IMR-90 (cell line): ENCODE measurements at regions not wholly inside any gene's neighbourhood (a gene's known extent, or its start where the extent isn't known, plus 50 kb on each side); places are given as distances from the start of the nearest gene placed in this dataset.

Experiments used
- ATAC-seq: fragments of 200-7000 bp; cut with Tn5 transposase; 2 replicates; pipeline ENCODE4 v1.9.1; 2020; ENCODE audit warnings: low read depth, mild to moderate bottlenecking, moderate library complexity
- BruUV-seq: library from RNA; stranded (reverse); fragments of 400-500 nt; replicated peaks from 2 replicates; lab custom pipeline; 2021; lab: Mats Ljungman, UMichigan
- CTCF ChIA-PET: fragments of 300-600 bp; formaldehyde crosslinking; extraction: SDS; loops from one replicate; lab custom pipeline; 2021; ENCODE audit warnings: antibody characterized with exemption; lab: Yijun Ruan, JAX
- POLR2A ChIA-PET: fragments of 300-600 bp; sonication (Branson Sonifier 250); formaldehyde crosslinking; loops from one replicate; lab custom pipeline; 2022; ENCODE audit warnings: antibody characterized with exemption; ENCODE audit not compliant: unreplicated experiment; lab: Charles Lee
- DNase-seq: peaks from one replicate; pipeline ENCODE4 v3.0.0; 2013
- H2AFZ ChIP-seq: replicated peaks from 2 replicates; pipeline ENCODE3; 2013; ENCODE audit warnings: low read length, mild to moderate bottlenecking; ENCODE audit not compliant: poor library complexity
- H2AK5ac ChIP-seq: 2 replicates; pipeline ENCODE4 v1.6.1; 2013; ENCODE audit warnings: low read depth, low read length, inconsistent platforms
- H2AK9ac ChIP-seq: replicated peaks from 2 replicates; pipeline ENCODE3; 2013; ENCODE audit warnings: mild to moderate bottlenecking, low read depth, low read length, moderate library complexity; ENCODE audit not compliant: poor library complexity
- H2BK120ac ChIP-seq: 2 replicates; pipeline ENCODE4 v1.6.1; 2013; ENCODE audit warnings: low read depth, low read length, inconsistent platforms
- H2BK15ac ChIP-seq: 3 replicates; pipeline ENCODE4 v1.6.1; 2013; ENCODE audit warnings: low read depth, low read length, inconsistent platforms
- H2BK20ac ChIP-seq: 2 replicates; pipeline ENCODE4 v1.6.1; 2013; ENCODE audit warnings: low read depth, mild to moderate bottlenecking, inconsistent platforms, low read length, moderate library complexity
- H2BK5ac ChIP-seq: 2 replicates; pipeline ENCODE4 v1.6.1; 2013; ENCODE audit warnings: mild to moderate bottlenecking, low read depth, low read length, inconsistent platforms; ENCODE audit not compliant: poor library complexity, severe bottlenecking
- H3K14ac ChIP-seq: replicated peaks from 2 replicates; pipeline ENCODE4 v1.6.1; 2013; ENCODE audit warnings: low read depth, low read length, inconsistent platforms
- H3K18ac ChIP-seq: 2 replicates; pipeline ENCODE4 v1.6.1; 2013; ENCODE audit warnings: low read depth, low read length, control low read depth
- H3K23ac ChIP-seq: 2 replicates; pipeline ENCODE4 v1.6.1; 2013; ENCODE audit warnings: low read depth, low read length, inconsistent platforms
- H3K27ac ChIP-seq: 2 replicates; pipeline ENCODE4 v1.5.1; 2013; ENCODE audit warnings: mild to moderate bottlenecking, control low read depth, low read length; ENCODE audit not compliant: insufficient read depth
- H3K27me3 ChIP-seq: 2 replicates; pipeline ENCODE4 v1.6.1; 2013; ENCODE audit warnings: low read length; ENCODE audit not compliant: control insufficient read depth, insufficient read depth
- H3K36me3 ChIP-seq: 2 replicates; pipeline ENCODE4 v1.6.1; 2013; ENCODE audit warnings: low read length, mixed read lengths; ENCODE audit not compliant: control insufficient read depth, insufficient read depth
- H3K4ac ChIP-seq: 2 replicates; pipeline ENCODE4 v1.6.1; 2013; ENCODE audit warnings: low read depth, low read length, inconsistent platforms
- H3K4me1 ChIP-seq: 2 replicates; pipeline ENCODE4 v1.6.1; 2013; ENCODE audit warnings: low read length, mixed read lengths; ENCODE audit not compliant: control insufficient read depth, insufficient read depth
- H3K4me2 ChIP-seq: 2 replicates; pipeline ENCODE4 v1.6.1; 2013; ENCODE audit warnings: low read depth, mild to moderate bottlenecking, control low read depth, low read length, moderate library complexity
- H3K4me3 ChIP-seq: 2 replicates; pipeline ENCODE4 v1.5.1; 2013; ENCODE audit warnings: low read depth, mild to moderate bottlenecking, control low read depth, low read length, moderate library complexity; ENCODE audit not compliant: insufficient read depth
- H3K56ac ChIP-seq: 2 replicates; pipeline ENCODE4 v1.6.1; 2013; ENCODE audit warnings: low read length, inconsistent platforms; ENCODE audit not compliant: insufficient read depth; ENCODE audit errors: extremely low read depth
- H3K79me1 ChIP-seq, 2 experiments: 2 replicates each; pipeline ENCODE4 v1.6.1; 2013; ENCODE audit warnings: low read length in 2 of 2, inconsistent platforms in 1 of 2, low read depth in 1 of 2
- H3K9ac ChIP-seq: 2 replicates; pipeline ENCODE4 v1.6.1; 2013; ENCODE audit warnings: low read depth, low read length, control low read depth
- H3K9me1 ChIP-seq: 2 replicates; pipeline ENCODE4 v1.6.1; 2013; ENCODE audit warnings: low read length, inconsistent platforms; ENCODE audit not compliant: insufficient read depth
- H3K9me3 ChIP-seq: 2 replicates; pipeline ENCODE4 v1.6.1; 2013; ENCODE audit warnings: low read length; ENCODE audit not compliant: control insufficient read depth, insufficient read depth
- H4K20me1 ChIP-seq: 2 replicates; pipeline ENCODE4 v1.6.1; 2013; ENCODE audit warnings: low read length, inconsistent platforms; ENCODE audit not compliant: insufficient read depth
- H4K5ac ChIP-seq: 2 replicates; pipeline ENCODE4 v1.6.1; 2013; ENCODE audit warnings: mild to moderate bottlenecking, low read depth, low read length, control low read depth
- H4K8ac ChIP-seq, 2 experiments: 2 replicates each; pipeline ENCODE4 v1.6.1; 2013; ENCODE audit warnings: low read depth in 2 of 2, low read length in 2 of 2, control low read depth in 1 of 2, inconsistent platforms in 1 of 2
- H4K91ac ChIP-seq: 2 replicates; pipeline ENCODE4 v1.6.1; 2013; ENCODE audit warnings: low read depth, low read length, inconsistent platforms; ENCODE audit not compliant: insufficient read depth
- MAZ ChIP-seq: IDR thresholded peaks from 2 replicates; pipeline ENCODE4 v1.6.1; 2012; ENCODE audit warnings: low read depth, mild to moderate bottlenecking, low read length, improper control_type of control experiment, moderate library complexity, borderline replicate concordance
- RFX5 ChIP-seq: IDR thresholded peaks from 2 replicates; pipeline ENCODE4 v1.8.0; 2012; ENCODE audit warnings: low read depth, mild to moderate bottlenecking, low read length, moderate library complexity
- WGBS, 2 experiments: methylation state at CpG; one replicate each; pipeline versions ENCODE4 v1.1.5 to v1.1.7; 2013; ENCODE audit warnings: missing lambda C conversion rate in 2 of 2; ENCODE audit not compliant: insufficient read length in 1 of 2; ENCODE audit errors: extremely low coverage in 2 of 2; 5-methylcytosine and 5-hydroxymethylcytosine counted together
- dilution Hi-C: fragments of 300-500 bp; cut with HindIII; formaldehyde crosslinking; loops from one replicate; pipeline ENCODE4 v1.14.3; 2018; ENCODE audit warnings: low sequenced_read_pairs; ENCODE audit not compliant: unreplicated experiment
- in situ Hi-C: fragments of 300-500 bp; cut with MboI; formaldehyde crosslinking; loops from 3 replicates; pipeline ENCODE4 v1.14.3; 2019; ENCODE audit warnings: low sequenced_read_pairs, inconsistent platforms, mixed read lengths
- intact Hi-C: fragments of 100-400 bp; cut with micrococcal nuclease; formaldehyde crosslinking; loops from 2 replicates; pipeline ENCODE4 v1.10.0; 2022

- ATAC-seq (no peak), DNase-seq (peak; percentile 24)
- in situ Hi-C loops: no loop called here
- Histone ChIP-seq H3K4ac (peak overlapping the region; percentile 92), H3K9ac (no peak overlapping the region), H4K5ac (peak overlapping the region; percentile 61), H2AK5ac (peak overlapping the region; percentile 91), H3K9me3 (peaks cover 2% of the 10 kb centered on the region; the same call in 1 of the 2 replicates), H2AK9ac (peak overlapping the region; percentile 34), H3K27ac (peak overlapping the region; percentile 67), H2BK15ac (peak overlapping the region; percentile 69; the same call in 2 of the 3 replicates), H2BK5ac (peak overlapping the region; percentile 62), H3K9me1 (peaks cover 8% of the 10 kb centered on the region), H3K27me3 (no peaks in the 10 kb centered on the region), H2AFZ (peak overlapping the region; percentile 78), H2BK20ac (peak overlapping the region; percentile 89), H4K8ac (peak overlapping the region; percentile 3 to 83; a peak in 3 of 4 replicates), H3K56ac (peak overlapping the region; percentile 30; the same call in 1 of the 2 replicates), H2BK120ac (peak overlapping the region; percentile 90), H3K79me1 (no peaks in the 10 kb centered on the region), H3K18ac (peak overlapping the region; percentile 83), H4K20me1 (no peaks in the 10 kb centered on the region), H3K36me3 (no peaks in the 10 kb centered on the region), H3K4me2 (peak overlapping the region; percentile 11; the same call in 1 of the 2 replicates), H3K23ac (peak overlapping the region; percentile 21; the same call in 1 of the 2 replicates), H3K14ac (peak overlapping the region; percentile 78), H4K91ac (peak overlapping the region; percentile 82), H3K4me3 (no peak overlapping the region), H3K4me1 (peaks cover 16% of the 10 kb centered on the region)
- POLR2A ChIA-PET: no interaction called here
- intact Hi-C loops: no loop called here
- CTCF ChIA-PET: no interaction called here
- TF ChIP-seq RFX5 (no peak), MAZ (no peak)
- no TSS peak for BruUV-seq
- dilution Hi-C loops: no loop called here
- WGBS, 2 experiments: 60% methylated on average over 1 of the region's 7 CpGs; no CpG with 5 or more reads in 1 of the 2 experiments
Observed at GRCh38 chr15:100732211-100733055, 130.0 kb downstream of the ASB7 start.
